ENCODE measurements at regions not wholly inside any gene's neighbourhood (a gene's known extent, or its start where the extent isn't known, plus 50 kb on each side); places are given as distances from the start of the nearest gene placed in this dataset.

DNA sequence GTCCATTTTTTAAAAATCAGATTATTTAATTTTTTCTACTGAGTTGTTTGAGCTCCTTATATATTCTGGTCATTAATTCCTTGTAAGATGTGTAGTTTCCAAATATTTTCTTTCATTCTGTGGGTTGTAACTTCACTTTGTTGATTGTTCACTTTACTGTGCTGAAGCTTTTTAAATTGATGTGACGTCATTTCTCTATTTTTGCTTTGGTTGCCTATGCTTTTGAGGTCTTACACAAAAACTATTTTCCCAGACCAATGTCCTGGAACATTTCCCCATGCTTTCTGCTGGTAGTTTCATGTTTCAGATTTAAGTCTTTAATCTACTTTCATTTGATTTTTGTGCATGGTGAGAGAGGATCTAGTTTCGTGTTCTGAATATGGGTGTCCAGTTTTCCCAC lies 753.6 kb downstream of the TRIML1 start:
- ATAC-seq (no peak), DNase-seq (no peak)
- whole genome bisulfite sequencing, 2 donors: 80 to 92% methylated on average over 2 of the region's 2 CpGs

DNA sequence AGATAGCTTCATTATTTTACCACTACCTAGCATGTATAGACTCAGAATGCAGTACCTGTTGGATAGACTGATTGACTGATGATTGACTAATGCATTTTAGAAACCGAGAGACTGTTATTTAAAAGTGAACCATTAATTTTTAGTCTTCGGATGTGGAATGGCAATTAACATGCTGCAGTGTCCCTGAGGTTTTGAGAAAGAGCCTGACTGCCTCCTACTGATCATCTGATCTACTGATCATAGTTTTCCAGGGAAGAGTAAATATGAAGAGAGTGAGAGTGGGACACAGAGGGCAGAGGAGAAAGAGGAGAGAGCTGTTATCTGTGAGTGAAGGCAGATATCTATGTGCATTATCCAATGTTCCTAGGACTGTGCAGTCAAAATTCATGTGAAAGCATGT lies 764.7 kb downstream of the TRIML1 start:
- no peak overlapping the region for H3K27ac ChIP-seq
- TF ChIP-seq, protein P1, sequence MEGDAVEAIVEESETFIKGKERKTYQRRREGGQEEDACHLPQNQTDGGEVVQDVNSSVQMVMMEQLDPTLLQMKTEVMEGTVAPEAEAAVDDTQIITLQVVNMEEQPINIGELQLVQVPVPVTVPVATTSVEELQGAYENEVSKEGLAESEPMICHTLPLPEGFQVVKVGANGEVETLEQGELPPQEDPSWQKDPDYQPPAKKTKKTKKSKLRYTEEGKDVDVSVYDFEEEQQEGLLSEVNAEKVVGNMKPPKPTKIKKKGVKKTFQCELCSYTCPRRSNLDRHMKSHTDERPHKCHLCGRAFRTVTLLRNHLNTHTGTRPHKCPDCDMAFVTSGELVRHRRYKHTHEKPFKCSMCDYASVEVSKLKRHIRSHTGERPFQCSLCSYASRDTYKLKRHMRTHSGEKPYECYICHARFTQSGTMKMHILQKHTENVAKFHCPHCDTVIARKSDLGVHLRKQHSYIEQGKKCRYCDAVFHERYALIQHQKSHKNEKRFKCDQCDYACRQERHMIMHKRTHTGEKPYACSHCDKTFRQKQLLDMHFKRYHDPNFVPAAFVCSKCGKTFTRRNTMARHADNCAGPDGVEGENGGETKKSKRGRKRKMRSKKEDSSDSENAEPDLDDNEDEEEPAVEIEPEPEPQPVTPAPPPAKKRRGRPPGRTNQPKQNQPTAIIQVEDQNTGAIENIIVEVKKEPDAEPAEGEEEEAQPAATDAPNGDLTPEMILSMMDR (IDR thresholded peaks at IDR 0.05): peak in 1 of 9 donors; percentile 39
- no peak overlapping the region for H3K4me3 ChIP-seq
- 50 to 63% methylated on average over 2 of the region's 2 CpGs for WGBS, 2 donors
- ATAC-seq (no peak), DNase-seq (no peak)
- no peaks in the 10 kb centered on the region for H3K27me3 ChIP-seq
- intact Hi-C loops (cut with DNase I): no loop called here
- no peaks in the 10 kb centered on the region for H3K36me3 ChIP-seq
- no peaks in the 10 kb centered on the region for H3K4me1 ChIP-seq
- H3K9me3 ChIP-seq: peaks cover 0 to 8% (median 0%) of the 10 kb centered on the region in 11 donors

More for the DNA sequence above, 753.6 kb downstream of the TRIML1 start:
- no peaks in the 10 kb centered on the region for H3K27me3 ChIP-seq
- intact Hi-C loops (cut with DNase I): no loop called here
- no peak overlapping the region for H3K4me3 ChIP-seq
- H3K27ac ChIP-seq: no peak overlapping the region
- no peaks in the 10 kb centered on the region for H3K36me3 ChIP-seq
- TF ChIP-seq, protein P1 (IDR thresholded peaks at IDR 0.05): no peak
- H3K4me1 ChIP-seq: no peaks in the 10 kb centered on the region
- H3K9me3 ChIP-seq: peaks cover 0 to 10% (median 5%) of the 10 kb centered on the region in 11 donors

DNA sequence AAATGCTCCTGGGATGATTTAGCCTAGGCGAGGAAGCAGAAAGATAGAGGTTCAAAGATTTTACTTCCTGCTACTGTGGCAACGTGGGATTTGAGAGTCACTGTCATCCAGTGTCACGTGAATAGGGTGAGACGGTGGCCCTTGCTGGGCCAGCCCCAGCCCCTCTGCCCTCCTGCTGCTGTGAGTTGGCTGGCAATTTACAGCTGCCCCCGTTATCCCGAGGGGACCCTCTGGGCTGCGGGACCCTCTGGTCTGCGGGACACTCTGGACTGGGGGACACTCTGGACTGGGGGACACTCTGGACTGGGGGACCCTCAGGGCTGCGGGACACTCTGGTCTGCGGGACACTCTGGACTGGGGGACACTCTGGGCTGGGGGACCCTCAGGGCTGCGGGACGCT lies 765.4 kb downstream of the TRIML1 start:
- intact Hi-C loops (cut with DNase I): no loop called here
- H3K36me3 ChIP-seq: no peaks in the 10 kb centered on the region
- no peaks in the 10 kb centered on the region for H3K27me3 ChIP-seq
- peaks cover 0 to 6% (median 0%) of the 10 kb centered on the region in 11 donors for H3K9me3 ChIP-seq
- no peak overlapping the region for H3K4me3 ChIP-seq
- H3K4me1 ChIP-seq: no peaks in the 10 kb centered on the region
- WGBS, 2 donors: 88 to 91% methylated on average over 9 to 12 of the region's 12 CpGs
- no peak overlapping the region for H3K27ac ChIP-seq
- TF ChIP-seq, protein P1 (IDR thresholded peaks at IDR 0.05): no peak
- DNase-seq: no peak
- no peak for ATAC-seq

DNA sequence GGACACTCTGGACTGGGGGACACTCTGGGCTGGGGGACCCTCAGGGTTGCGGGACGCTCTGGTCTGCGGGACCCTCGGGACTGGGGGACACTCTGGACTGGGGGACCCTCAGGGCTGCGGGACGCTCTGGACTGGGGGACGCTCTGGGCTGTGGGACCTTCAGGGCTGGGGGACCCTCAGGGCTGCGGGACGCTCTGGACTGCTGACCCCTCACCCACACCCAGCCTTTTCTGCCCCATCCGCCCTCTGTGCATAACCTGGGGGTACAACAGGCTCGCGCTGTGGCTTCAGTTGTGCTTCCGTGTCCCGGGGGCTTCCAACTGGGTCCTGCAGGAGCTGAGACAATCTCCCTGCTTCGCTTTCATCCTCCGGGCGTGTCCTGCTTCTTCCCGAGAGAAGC lies 766.0 kb downstream of the TRIML1 start:
- Histone ChIP-seq H3K4me3 (no peak overlapping the region), H3K27ac (no peak overlapping the region), H3K4me1 (no peaks in the 10 kb centered on the region), H3K9me3 (no peaks in the 10 kb centered on the region), H3K27me3 (no peaks in the 10 kb centered on the region), H3K36me3 (no peaks in the 10 kb centered on the region)
- intact Hi-C loops (cut with DNase I): no loop called here
- 85 to 93% methylated on average over 15 to 18 of the region's 18 CpGs for WGBS, 2 donors
- no peak for ATAC-seq
- TF ChIP-seq, protein P1 (IDR thresholded peaks at IDR 0.05): no peak
- no peak for DNase-seq
